Retinal pigment epithelial cell (primary cell): ENCODE measurements at regions not wholly inside any gene's neighbourhood (a gene's known extent, or its start where the extent isn't known, plus 50 kb on each side); places are given as distances from the start of the nearest gene placed in this dataset.

Experiments used
- DNase-seq: peaks from one replicate; pipeline ENCODE4 v3.0.0-alpha.2; 2010; ENCODE audit warnings: low read depth
- H3K4me3 ChIP-seq: 2 replicates; pipeline ENCODE4 v1.5.1; 2011; ENCODE audit warnings: mild to moderate bottlenecking, low read length, control low read depth, moderate library complexity
- TF ChIP-seq, protein P1 (sequence below): conservative IDR thresholded peaks from 2 replicates; pipeline ENCODE4 v1.5.1; 2011; ENCODE audit warnings: low read depth, low read length, control low read depth, inconsistent platforms

DNA sequence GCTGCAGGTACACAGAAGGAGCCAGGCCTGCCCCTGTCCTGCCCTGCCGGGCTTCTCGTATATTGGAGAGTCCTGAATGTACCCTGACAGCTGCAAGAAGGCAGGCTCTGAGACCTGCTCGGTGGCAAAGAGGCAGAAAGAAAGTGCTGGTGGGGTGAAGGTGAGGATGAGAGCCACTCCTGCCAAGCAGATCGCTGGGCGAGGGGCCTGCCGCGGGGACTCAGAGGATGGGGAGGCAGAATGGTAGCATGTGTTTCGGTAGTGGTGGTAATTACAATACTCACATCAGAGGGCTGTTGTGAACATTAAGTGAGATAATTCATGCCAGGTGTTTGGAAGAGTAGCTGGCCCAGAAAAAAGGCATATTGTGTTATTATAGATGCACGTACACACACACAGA lies 56.6 kb upstream of the SLC22A23 start:
- TF ChIP-seq, protein P1, sequence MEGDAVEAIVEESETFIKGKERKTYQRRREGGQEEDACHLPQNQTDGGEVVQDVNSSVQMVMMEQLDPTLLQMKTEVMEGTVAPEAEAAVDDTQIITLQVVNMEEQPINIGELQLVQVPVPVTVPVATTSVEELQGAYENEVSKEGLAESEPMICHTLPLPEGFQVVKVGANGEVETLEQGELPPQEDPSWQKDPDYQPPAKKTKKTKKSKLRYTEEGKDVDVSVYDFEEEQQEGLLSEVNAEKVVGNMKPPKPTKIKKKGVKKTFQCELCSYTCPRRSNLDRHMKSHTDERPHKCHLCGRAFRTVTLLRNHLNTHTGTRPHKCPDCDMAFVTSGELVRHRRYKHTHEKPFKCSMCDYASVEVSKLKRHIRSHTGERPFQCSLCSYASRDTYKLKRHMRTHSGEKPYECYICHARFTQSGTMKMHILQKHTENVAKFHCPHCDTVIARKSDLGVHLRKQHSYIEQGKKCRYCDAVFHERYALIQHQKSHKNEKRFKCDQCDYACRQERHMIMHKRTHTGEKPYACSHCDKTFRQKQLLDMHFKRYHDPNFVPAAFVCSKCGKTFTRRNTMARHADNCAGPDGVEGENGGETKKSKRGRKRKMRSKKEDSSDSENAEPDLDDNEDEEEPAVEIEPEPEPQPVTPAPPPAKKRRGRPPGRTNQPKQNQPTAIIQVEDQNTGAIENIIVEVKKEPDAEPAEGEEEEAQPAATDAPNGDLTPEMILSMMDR: no peak
- H3K4me3 ChIP-seq: no peak overlapping the region
- no peak for DNase-seq

DNA sequence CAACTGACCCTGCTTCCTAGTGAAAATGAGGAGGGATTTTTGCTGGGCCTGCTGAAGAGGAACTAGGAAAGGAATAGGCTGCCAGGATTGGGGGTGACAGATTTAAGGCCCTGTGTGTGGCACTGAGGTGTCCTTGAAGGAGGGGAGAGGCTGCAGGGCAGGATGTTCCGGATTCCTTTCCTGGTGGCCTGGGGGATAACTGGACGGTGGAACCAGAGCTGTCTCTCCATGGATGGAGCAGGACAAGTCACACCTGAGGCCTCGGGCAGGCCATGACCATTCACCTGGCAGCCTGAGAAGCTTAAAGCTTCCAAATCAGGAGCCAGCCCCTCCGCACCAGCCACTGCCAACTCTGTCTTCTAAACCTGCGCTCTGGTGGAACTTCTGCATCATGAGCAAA lies 56.0 kb upstream of the SLC22A23 start:
- TF ChIP-seq, protein P1: no peak
- DNase-seq: no peak
- no peak overlapping the region for H3K4me3 ChIP-seq

DNA sequence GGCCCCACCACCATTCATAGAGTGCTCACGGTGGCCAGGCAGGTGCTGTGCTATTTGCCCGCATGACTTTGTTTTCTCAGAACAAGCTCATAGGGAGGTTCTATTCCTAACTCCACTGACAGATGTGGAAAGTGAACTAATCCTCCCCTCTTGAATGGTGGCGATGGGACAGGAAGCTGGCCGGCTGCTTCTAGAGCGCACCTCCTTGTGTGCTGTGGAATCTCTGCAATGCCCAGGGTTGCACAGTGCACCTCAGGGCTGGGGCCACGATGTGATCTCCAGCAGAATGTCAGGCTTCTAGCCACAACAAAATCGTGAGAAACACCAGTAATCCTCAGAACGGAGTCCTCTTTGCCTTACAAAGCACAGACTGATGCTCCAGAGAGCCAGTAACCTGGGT lies 53.8 kb upstream of the SLC22A23 start:
- DNase-seq: no peak
- H3K4me3 ChIP-seq: no peak overlapping the region
- TF ChIP-seq, protein P1: no peak

DNA sequence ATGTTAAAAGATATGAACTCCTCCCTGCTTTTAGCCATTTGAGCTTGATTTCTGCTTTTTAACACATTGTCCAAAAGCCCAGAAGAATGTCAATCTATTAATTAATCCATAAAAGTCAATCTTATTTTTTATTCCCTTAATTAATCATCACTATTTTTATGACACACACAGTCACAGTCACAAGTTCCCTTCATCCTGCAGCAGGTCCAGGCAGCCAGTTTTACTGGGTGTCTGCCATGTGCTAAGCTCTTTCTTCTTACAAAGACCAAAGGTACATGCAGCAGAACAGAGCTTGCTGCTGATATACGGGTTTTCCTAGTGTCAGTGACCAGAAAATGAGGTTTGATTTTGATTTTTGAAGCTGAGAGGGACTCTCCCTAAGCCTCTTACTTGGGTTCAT lies 53.3 kb upstream of the SLC22A23 start:
- no peak overlapping the region for H3K4me3 ChIP-seq
- TF ChIP-seq, protein P1: no peak
- DNase-seq: no peak

DNA sequence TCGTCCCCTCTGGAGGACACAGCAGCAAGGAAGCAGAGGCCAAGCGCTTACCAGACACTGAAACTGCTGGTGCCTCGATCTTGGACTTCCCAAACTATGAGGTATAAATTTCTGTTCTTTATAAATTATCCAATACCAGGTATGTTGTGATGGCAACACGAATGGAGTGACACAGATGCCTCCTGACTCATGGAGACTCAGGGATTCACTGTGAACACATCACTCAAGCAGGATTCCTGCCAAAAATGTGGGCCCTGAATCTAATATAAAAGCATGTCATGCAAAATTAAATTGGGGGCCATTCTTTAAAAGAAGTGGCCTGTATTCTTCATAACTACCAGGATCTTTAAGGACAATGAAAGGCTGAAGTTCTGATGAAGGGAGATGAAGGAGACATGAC lies 52.5 kb upstream of the SLC22A23 start:
- no peak overlapping the region for H3K4me3 ChIP-seq
- no peak for DNase-seq
- TF ChIP-seq, protein P1: no peak

DNA sequence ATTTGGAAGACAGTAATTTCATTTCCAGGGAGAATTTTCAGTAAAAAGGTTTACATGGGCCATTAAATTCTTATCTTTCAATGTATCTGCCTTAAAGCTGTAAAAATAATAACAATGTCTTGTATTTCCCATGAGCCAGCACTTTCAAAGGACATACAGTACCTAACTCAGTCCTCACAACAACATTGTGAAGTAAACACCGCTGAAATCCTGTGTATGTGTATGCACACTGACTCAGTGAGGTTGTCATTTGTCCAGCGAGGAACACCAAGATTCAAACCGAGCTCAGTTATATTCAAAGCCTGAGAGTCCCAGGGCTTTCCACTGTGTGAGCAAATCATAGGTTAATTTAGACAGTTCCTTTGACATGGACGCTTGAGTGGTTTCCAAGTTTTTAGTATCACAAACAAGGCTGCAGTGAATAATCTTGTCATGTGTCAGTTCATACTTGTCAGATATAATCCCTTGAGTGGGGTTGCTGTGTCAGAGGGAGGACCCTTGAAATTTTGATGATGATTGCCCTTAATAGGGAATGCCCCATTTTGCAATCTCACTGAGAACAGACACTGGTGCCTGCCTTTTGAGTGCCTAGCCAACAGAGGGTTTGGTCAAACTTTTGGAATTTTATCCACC lies 50.0 kb upstream of the SLC22A23 start:
- DNase-seq: no peak
- TF ChIP-seq, protein P1: no peak
- H3K4me3 ChIP-seq: no peak overlapping the region
